NCI-H2196 (cell line): ENCODE measurements at regions not wholly inside any gene's neighbourhood (a gene's known extent, or its start where the extent isn't known, plus 50 kb on each side); places are given as distances from the start of the nearest gene placed in this dataset.

Experiments
- DNase-seq: peaks from one replicate; lab custom pipeline; 2025; ENCODE audit not compliant: unreplicated experiment; lab: John Stamatoyannopoulos, UW

DNA sequence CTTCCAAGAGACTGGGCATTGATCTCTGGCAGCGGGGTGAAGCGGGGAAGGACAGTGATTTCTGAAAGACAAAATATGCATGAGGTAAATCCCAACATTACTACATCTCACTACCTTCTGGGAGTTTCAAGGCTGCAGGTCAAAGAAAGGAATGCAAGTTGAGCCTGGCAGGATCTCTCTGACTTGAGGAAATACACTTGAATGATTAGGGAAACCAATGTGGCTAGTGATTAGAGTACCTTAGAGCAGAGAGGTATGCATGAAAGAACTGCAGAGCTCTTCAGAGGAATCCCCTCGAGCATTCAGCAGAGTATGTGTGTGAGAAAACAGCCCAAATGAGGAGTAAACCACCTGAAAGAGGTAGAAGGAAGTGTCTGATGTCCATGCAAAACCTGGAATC is 2874.1 kb upstream of the PCDH20 start:
- DNase-seq, result no peak

DNA sequence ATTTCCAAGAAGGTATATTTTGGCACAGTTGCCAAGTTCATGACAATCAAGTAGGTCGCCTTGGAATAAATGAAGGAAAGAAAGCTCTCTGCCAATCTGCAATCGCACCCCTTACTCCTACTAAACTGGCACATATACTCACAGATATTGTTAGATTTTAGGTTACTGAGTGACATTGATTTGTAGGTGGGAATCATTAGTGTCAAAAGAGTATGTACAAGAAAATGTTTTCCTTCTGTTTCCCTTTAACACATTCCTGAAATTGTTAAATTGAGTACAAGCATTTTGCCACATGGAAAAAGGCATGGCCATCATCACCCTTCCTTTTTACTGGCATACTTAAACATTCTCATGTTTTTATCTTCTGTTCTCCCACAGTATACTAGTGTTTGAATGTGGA is 2868.3 kb upstream of the PCDH20 start:
- DNase-seq, result no peak

DNA sequence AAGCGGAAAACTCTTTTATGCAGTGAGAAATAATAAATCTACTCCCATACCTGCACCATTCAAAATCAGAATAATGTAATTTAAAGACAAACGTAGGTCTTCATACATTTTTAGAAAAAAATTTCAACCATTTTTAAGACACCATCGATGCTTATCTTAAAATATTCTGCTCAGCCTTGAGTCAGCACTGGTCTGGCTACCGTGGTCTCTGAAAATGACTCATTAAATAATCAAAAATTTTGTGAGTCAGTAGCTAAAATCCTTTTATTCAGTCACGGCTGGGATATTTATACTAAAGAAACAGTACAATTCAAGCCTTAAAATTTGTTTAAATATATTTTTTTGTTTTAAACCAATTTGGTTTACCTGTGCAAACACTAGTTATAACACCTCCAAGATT is 2862.8 kb upstream of the PCDH20 start:
- no peak for DNase-seq

DNA sequence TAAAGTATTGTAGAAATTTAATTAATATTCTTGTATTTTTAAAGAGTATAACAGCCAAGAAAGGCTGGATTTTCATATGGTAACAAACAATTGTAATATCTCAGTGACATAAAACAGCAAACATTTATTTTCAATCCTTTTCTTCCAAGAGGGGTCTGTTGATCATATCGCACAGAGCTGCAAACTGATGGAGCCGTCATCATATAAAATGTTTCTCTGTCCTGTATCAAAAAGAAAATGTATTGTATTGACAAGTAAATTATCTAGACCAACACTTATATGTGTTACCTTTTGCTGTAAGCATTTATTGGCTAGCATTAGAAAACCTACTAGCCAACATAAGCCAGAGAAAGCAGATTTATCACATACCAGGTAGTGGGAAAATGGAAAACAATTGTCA is 2861.4 kb upstream of the PCDH20 start:
- no peak for DNase-seq

DNA sequence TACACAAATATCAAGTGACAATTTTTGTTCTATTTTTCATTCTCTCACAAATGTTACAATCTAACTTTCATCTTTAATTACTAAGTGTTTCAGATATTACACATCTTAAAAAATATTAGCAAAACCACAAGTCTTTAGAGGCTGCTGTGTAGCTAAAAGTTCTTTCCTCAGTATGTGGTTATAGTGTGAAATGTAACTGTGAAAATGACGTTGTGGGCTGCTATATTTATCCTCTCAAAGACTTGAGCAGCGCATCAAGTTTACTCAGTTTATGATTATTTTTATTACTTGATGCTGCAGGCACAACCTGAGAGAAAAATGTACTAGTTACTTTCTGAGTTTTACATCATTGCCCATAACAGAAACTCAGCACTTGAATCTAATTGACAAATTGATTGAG is 2860.6 kb upstream of the PCDH20 start:
- DNase-seq, result no peak

DNA sequence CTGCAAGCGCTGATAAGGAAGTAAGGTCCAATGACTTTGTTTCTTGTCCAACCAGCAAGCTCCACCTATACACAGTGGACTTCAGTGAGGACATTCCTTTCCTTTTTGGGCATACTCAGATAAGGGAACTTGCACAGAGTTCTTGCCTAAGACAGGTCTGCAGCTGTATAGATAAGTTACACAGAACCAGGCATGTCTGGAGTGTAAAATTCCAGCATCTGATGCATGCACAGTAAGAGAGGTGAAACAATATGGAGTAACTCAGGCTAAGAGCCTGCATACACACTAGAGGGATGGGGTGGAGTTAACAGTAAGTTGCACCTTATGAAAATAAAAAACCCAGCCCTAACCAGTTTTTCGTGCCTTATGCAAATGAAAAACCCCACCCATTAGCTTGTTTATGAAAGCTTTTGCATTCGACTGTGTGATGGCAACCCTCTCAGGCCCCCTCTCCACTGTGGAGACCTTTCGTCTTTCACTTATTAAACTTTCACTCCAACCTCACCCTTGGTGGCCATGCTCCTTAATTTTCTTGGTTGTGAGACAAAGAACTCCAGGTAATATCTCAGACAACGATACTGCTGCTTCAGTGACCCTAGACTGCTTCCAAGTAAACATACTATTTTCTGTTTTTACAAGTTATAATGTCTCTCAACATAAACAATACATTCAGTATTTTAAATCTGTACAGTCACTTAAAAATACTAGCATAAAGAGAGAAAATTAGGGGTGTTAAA is 2859.0 kb upstream of the PCDH20 start:
- DNase-seq, result no peak

DNA sequence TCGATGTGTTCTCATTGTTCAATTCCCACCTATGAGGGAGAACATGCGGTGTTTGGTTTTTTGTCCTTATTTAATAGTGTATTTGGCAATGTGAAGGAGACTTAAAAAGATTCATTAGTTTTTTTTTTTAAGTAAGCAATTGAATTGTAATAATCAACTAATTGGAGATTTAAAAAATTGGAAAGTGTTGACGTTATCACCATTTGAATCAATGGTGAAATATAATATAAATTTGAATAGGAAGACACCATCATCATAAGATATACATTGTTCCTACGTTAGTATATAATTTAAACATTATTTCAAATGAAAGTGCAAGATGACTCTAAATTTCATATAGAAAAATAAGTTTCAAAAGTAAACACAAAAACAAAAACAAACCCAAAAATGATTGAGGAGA is 2858.1 kb upstream of the PCDH20 start:
- DNase-seq, result no peak

DNA sequence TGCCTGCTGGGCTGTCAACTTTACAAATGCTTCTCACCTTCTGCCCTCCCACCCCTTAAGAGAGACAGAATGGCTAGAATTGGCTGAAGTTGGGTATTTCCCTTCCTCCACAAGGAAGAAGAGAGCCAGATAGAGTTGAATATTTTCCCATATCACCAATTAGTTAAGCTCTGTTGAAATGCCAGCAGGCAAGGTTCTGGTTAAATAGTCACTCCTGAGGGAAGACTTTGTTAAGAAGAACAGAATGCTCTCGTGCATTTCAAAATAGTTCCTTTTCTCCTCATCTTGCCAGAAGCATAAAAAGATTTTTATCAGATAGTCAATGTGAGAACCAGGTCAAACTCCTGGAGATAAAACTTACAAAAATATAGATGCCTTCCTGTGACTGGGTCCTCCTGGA is 2857.0 kb upstream of the PCDH20 start:
- no peak for DNase-seq

DNA sequence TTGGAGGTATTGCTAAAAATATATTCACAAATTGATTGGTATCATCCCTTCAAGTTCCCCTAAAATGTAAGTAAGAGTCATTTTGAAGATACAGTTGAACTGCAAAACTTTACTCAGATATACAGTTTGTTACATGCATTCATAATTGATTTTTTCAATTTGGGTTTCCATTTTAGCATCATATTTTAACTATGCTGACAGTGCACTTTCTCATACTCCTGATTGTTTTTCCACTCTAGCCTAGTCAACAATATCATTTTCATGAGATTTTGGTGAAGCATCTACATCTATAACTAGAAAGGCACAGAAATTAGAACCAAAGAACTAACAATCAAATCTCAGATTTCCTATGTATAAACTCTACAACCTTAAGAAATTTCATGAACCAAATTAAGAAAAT is 2850.4 kb upstream of the PCDH20 start:
- no peak for DNase-seq

DNA sequence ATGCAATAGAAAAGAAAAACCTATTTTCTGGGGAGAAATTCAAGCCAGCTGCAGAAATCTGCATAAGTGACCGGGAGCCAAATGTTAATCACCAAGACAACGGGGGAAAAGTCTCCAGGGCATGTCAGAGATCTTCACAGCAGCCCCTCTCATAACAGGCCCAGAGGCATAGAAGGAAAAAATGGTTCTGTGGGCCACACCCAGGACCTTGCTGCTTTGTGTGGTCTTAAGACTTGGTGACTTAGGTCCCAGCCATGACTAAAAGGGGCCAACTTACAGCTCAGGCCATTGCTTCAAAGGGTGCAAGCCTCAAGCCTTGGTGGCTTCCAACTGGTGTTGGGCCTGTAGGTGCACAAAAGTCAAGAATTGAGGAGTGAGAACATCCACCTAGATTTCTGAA is 2847.6 kb upstream of the PCDH20 start:
- no peak for DNase-seq

DNA sequence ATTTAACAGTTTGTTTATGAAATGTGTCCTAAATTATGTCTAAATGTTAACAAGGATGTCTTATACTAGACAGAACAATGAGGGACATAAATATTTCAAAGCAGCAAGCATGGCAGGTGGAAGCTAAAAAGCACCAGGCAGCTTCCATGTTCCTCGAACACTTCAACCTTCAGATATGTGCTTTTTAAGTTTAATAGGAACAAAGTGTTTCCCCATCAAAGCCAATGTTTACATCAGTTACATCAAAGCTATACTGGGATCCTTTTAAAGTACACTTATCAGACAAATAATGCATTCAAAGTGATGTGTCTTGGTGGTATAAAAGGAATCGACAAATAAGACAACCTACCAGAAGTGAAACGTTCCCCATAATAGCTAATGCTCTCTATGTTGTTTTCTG is 2841.1 kb upstream of the PCDH20 start:
- DNase-seq, result no peak

DNA sequence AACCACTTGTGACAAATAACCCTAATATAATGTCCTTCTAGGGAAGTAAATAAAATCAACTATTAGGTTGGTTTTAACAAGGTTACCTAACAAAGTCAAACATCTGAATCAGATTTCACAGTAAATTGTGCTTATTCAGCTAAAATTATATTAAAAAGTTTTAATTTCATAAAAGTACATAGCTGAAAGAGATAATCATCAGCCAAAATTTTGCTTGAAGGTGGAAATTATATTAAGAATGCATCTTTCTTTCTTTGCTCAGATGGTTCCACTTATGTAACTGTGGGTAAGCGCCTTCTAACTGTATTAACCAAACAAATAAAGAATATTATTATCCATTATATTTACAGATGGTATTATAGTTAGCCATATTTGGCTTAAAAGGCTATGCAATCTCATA is 2840.3 kb upstream of the PCDH20 start:
- DNase-seq, result no peak

DNA sequence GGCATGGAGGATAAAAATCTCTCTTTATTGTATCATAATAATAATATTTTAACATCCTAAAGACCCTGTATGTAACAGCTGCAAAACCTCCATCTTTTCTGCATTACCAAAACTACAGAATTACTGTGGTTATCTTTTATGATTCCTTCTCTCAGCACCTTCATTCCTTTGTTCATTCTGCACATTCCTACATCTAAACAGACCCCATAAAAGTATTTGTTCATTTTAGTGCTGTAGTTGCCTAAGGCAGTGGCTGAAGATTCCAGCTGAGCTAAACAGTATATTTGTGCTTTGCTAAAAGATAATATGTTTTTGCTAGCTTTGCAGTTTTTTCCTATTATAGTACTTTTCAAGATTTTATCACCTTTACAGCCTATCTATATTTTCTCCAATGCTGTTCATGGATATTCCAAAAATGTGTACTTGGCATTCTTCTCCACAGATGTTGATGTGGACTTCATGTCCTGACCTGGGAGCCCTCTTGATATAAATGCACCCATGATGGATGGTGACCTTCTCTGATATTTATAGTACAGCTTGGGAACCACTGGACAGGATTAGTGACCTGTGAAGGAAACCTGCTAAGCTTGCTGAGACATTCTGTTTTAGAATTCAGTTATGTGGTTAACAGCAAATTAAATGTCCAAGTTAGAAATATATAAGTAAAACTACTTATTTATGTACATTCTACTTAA is 2832.9 kb upstream of the PCDH20 start:
- no peak for DNase-seq

DNA sequence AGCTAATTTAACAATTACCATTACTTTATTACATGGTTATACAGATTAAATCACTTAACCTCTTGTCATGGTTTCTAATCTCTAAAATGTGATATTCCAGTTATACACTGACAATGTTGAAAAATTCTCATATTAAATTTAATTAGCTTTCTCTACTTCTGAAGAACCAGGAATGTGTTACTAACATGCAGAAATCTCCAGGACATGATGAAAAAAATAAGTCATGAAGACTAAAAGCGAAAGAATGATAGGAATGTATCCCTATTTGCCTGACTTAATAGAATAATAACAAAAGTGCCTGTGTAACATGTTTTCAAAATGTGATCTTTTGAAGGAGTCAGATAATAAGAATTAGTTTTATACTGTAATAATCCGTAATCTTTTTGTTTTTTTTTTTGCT is 2823.7 kb upstream of the PCDH20 start:
- DNase-seq, result no peak

DNA sequence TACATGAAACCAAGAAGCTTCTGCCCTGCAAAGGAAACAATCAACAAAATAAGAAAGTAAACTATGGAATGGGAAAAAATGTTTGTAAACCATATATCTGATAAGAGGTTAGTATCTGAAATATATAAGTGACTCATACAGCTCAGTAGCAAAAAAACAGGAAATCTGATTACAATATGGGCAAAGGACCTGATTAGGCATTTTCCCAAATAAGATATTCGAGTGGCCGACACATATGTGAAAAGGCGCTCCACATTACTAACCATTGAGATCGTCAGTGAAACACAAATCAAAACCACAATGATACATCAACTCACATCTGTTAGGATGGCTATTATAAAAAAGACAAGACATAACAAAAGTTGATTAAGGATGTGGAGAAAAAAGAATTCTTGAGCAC is 2818.6 kb upstream of the PCDH20 start:
- no peak for DNase-seq

DNA sequence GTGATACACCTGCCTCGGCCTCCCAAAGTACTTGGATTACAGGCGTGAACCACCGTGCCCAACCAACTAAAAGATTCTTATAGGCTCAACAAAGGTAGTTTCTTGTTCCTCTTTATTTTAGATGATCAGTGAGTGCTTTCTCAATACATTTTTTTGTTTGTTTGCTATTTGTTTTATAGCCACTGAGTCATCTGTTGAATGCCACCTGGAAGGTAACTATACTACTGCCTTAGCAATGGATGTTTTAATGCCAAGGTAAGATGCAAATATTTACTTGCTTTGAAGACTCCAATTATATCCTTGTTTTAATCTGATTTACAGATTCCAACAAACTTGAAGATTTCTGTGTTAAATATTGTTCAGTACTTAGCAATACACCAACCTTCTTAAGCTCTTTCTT is 2807.4 kb upstream of the PCDH20 start:
- DNase-seq, result no peak

DNA sequence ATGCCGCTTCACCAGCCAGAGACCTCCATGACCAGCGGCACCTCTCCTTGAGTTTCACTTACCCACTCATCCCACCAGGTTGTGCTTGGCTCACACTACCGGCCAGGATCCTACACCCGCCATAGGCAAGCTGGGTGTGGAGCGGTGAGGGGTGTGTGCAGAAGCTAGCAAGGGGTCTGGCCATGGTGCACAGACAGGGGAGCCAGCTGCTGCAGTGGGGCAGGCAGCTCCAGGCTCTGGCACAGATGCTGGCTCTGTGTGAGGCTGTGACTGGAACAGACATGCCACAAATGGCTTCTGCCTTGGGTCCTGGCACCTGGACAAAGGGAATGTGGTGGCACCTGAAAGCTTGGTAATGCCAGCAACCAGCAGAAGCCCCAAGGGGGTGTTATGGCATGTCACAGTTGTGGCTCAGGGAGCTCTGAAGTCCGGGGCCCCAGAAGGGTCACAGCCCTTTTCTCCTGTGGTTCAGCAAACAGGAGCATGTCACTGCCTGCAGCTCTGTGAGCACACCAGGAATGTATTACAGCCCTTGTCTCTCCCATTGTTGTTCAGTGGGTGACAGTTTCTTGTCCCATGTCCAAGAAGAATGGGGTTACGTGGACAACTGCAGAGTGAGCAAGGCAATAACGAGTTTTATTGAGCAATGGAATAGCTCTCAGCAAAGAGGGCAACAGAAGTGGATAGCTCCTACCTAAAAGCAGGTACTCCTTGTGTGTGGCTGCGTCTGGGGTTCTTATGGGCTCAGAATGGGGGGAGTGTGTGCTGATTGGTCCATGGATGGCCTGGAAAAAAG is 2791.0 kb upstream of the PCDH20 start:
- DNase-seq, result no peak

DNA sequence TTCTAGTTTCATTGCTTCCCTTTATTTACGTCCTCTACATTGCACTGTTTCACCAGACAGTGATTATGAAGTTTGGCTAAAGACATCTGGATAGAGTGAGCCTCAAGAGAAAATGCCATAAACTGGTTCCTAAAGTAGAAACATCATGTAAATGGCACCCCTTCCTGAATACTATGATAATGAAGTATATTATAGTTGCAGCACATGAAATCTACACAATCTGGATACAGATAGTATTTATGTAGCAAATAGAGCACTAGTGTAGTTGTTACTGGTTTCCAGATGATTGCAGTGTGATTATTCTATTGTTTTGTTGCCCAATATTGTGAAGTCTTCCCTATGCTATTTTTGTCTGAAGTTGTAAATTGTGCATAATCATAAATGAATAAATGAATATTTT is 2786.9 kb upstream of the PCDH20 start:
- DNase-seq, result no peak

DNA sequence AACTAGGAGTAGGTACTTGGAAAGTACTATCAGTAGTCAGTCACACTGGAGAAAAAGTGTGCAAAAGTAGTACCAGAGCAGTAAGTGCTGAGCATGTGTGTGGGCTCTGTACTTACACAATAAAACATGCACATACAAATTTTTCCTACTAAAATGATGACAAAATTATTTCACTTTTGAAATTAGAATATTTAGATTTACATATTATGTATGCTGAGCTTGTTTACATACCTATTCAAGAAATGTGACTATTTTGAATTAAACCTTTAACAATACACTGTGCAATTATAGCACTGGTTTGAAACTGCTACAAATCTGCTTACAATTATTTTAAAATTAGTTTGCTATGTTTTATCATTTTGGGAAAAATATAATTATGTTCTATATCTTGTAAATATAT is 2781.6 kb upstream of the PCDH20 start:
- no peak for DNase-seq

DNA sequence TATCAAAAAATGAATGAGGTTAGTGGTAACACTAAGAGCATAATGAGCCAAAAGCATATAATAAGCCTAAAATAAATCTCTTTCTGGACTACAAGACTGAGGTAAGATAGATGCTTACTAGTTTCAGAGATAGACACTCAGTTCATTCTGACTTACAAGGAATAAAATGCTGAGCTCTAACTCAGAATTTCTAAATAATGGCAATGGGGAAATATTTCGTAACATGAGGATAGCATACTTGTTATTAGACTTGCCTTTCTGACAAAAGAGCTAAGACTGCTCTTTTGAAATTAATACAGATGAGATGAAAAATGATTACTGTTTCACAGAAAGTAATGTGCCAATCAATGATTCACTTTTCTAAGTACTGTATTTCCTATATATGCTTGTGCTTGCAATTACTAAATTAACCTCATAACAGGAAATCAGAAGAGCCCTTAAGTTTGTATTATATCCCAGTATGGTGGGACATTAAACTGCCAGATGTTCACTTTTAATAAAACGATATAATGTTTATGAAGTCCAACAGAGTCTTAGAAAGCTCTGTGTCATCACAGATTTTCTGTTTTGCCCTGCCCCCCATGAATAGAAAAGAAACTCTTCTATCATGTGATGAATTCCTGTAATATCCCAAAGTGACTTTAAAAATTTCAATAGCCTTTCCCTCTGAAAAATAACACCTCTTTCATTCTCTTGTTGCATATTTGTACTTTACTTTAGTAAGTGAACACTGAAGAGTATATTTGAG is 2771.0 kb upstream of the PCDH20 start:
- DNase-seq, result no peak

DNA sequence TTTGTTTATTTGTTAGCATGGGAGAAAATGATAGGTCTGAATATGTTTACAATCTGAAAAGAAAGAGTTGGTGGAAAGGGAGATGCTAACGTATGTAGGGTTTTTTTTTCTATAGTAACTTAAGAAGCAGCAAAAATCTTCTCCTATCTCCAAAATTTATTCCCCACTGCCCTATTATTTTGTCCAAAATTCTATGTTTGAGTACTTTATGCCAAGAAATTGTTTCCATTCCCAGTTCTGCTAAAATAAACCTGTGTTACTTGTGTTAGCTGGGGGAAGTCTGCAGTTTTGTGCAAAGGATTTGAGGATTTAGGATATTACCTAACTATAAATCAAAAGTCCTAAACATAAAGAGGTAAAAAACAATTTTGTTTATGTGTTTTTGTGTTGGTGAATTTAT is 2770.4 kb upstream of the PCDH20 start:
- no peak for DNase-seq
